ENCODE measurements at regions not wholly inside any gene's neighbourhood (a gene's known extent, or its start where the extent isn't known, plus 50 kb on each side); places are given as distances from the start of the nearest gene placed in this dataset.

DNA sequence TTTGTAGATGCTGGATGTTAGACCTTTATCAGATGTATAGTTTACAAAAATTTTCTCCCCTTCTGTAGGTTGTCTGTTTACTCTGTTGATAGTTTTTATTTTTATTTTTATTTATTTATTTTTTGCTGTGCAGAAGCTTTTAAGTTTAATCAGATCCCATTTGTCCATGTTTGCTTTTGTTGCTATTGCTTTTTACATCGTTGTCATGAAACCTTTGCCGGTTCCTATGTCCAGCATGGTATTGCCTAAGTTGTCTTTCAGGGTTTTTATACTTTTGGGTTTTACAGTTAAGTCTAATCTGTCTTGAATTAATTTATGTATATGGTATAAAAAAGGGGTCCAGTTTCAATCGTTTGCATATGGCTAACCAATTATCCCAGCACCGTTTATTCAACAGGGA, 819.5 kb downstream of the KCNT2 start:
- Histone ChIP-seq H3K36me3 (ENCODE audit: control insufficient read depth, insufficient read depth, low read length) (no peaks in the 10 kb centered on the region), H3K4me3 (ENCODE audit: insufficient read depth, low read depth, low read length, poor library complexity, severe bottlenecking) (no peak overlapping the region), H3K4me1 (ENCODE audit: control insufficient read depth, insufficient read depth, low read length, poor library complexity, severe bottlenecking) (no peaks in the 10 kb centered on the region), H3K27ac (ENCODE audit: insufficient read depth, low read length, poor library complexity, severe bottlenecking) (no peak overlapping the region), H3K27me3 (replicated peaks; ENCODE audit: control insufficient read depth, insufficient read depth, low read length, poor library complexity, severe bottlenecking) (no peaks in the 10 kb centered on the region), H3K9me3 (ENCODE audit: control insufficient read depth, low read length) (no peaks in the 10 kb centered on the region)
- DNase-seq, result no peak

- DNase-seq, result no peak
- H3K4me1 ChIP-seq (ENCODE audit: control insufficient read depth, insufficient read depth, low read length, poor library complexity, severe bottlenecking), result no peaks in the 10 kb centered on the region
- no peaks in the 10 kb centered on the region for H3K9me3 ChIP-seq (ENCODE audit: control insufficient read depth, low read length)
- no peaks in the 10 kb centered on the region for H3K27me3 ChIP-seq (replicated peaks; ENCODE audit: control insufficient read depth, insufficient read depth, low read length, poor library complexity, severe bottlenecking)
- H3K36me3 ChIP-seq (ENCODE audit: control insufficient read depth, insufficient read depth, low read length), result no peaks in the 10 kb centered on the region
- H3K27ac ChIP-seq (ENCODE audit: insufficient read depth, low read length, poor library complexity, severe bottlenecking), result no peak overlapping the region
- H3K4me3 ChIP-seq (ENCODE audit: insufficient read depth, low read depth, low read length, poor library complexity, severe bottlenecking), result no peak overlapping the region
Observed at GRCh38 chr1:195785830-195786229, 822.4 kb downstream of the KCNT2 start.

DNA sequence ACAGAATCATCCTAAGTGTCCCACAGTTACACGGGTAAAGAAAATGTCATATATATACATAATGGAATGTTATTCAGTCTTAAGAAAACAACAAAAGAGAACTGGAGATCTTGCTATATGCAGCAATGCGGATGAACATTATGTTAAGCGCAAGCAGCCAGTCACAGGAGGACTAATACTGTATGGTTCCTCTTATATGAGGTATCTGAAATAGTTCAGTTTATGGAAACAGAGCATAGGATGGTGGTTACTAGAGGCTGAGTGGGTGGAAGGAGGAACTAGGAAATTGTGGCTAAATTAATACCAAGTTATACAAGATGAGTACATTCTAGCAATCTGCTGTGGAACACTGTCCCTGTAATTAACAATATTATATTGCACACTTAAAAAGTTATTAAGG, 834.3 kb downstream of the KCNT2 start:
- H3K4me1 ChIP-seq (ENCODE audit: control insufficient read depth, insufficient read depth, low read length, poor library complexity, severe bottlenecking), result no peaks in the 10 kb centered on the region
- H3K27me3 ChIP-seq (replicated peaks; ENCODE audit: control insufficient read depth, insufficient read depth, low read length, poor library complexity, severe bottlenecking), result no peaks in the 10 kb centered on the region
- H3K27ac ChIP-seq (ENCODE audit: insufficient read depth, low read length, poor library complexity, severe bottlenecking), result no peak overlapping the region
- H3K36me3 ChIP-seq (ENCODE audit: control insufficient read depth, insufficient read depth, low read length), result no peaks in the 10 kb centered on the region
- H3K9me3 ChIP-seq (ENCODE audit: control insufficient read depth, low read length), result no peaks in the 10 kb centered on the region
- no peak overlapping the region for H3K4me3 ChIP-seq (ENCODE audit: insufficient read depth, low read depth, low read length, poor library complexity, severe bottlenecking)
- DNase-seq, result no peak

DNA sequence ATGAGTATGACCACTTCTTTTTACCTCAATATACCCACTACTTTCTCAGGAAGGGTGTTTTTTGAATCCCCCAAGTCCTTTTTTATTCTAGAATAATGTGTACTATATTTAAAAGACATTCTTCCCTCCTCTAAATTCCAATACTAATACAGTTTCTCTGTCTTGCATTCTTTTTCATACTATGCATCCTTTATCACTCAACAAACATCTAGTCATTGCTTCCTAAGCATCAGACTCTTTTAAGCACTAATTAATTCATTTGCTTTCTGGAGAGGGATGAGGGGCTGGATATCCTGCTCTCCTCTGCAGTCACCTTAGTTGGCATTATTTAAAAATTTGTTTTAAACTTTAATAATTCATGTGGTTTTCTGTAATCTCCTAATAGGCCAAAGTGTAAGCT, 838.8 kb downstream of the KCNT2 start:
- Histone ChIP-seq H3K36me3 (ENCODE audit: control insufficient read depth, insufficient read depth, low read length) (no peaks in the 10 kb centered on the region), H3K9me3 (ENCODE audit: control insufficient read depth, low read length) (no peaks in the 10 kb centered on the region), H3K27me3 (replicated peaks; ENCODE audit: control insufficient read depth, insufficient read depth, low read length, poor library complexity, severe bottlenecking) (no peaks in the 10 kb centered on the region), H3K4me3 (ENCODE audit: insufficient read depth, low read depth, low read length, poor library complexity, severe bottlenecking) (no peak overlapping the region), H3K4me1 (ENCODE audit: control insufficient read depth, insufficient read depth, low read length, poor library complexity, severe bottlenecking) (no peaks in the 10 kb centered on the region), H3K27ac (ENCODE audit: insufficient read depth, low read length, poor library complexity, severe bottlenecking) (no peak overlapping the region)
- no peak for DNase-seq

DNA sequence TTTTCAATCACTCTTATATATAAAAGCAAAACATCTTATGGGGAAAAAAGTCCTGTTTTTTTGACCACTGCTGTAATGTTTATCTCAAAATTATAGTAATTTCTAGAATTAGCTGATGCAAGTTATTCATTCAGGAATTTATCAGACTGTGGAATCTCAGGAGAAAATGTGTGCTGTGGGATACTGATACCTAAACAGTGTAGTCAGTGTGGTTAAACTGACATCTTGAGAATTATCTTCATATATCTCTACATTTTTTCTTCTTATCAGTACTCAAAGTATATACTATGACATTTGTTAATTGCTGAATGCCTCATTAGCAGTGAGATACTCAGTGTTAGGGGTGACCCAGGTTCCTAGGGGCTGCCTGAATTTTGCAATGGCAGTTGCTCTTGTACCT, 839.3 kb downstream of the KCNT2 start:
- Histone ChIP-seq H3K4me3 (ENCODE audit: insufficient read depth, low read depth, low read length, poor library complexity, severe bottlenecking) (no peak overlapping the region), H3K27me3 (replicated peaks; ENCODE audit: control insufficient read depth, insufficient read depth, low read length, poor library complexity, severe bottlenecking) (no peaks in the 10 kb centered on the region), H3K9me3 (ENCODE audit: control insufficient read depth, low read length) (no peaks in the 10 kb centered on the region), H3K27ac (ENCODE audit: insufficient read depth, low read length, poor library complexity, severe bottlenecking) (no peak overlapping the region), H3K36me3 (ENCODE audit: control insufficient read depth, insufficient read depth, low read length) (no peaks in the 10 kb centered on the region), H3K4me1 (ENCODE audit: control insufficient read depth, insufficient read depth, low read length, poor library complexity, severe bottlenecking) (no peaks in the 10 kb centered on the region)
- DNase-seq, result no peak

GRCh38 chr1:195768377-195768776, 839.9 kb downstream of the KCNT2 start:
- Histone ChIP-seq H3K36me3 (ENCODE audit: control insufficient read depth, insufficient read depth, low read length) (no peaks in the 10 kb centered on the region), H3K27me3 (replicated peaks; ENCODE audit: control insufficient read depth, insufficient read depth, low read length, poor library complexity, severe bottlenecking) (no peaks in the 10 kb centered on the region), H3K27ac (ENCODE audit: insufficient read depth, low read length, poor library complexity, severe bottlenecking) (no peak overlapping the region), H3K9me3 (ENCODE audit: control insufficient read depth, low read length) (no peaks in the 10 kb centered on the region), H3K4me3 (ENCODE audit: insufficient read depth, low read depth, low read length, poor library complexity, severe bottlenecking) (no peak overlapping the region), H3K4me1 (ENCODE audit: control insufficient read depth, insufficient read depth, low read length, poor library complexity, severe bottlenecking) (no peaks in the 10 kb centered on the region)
- no peak for DNase-seq

DNA sequence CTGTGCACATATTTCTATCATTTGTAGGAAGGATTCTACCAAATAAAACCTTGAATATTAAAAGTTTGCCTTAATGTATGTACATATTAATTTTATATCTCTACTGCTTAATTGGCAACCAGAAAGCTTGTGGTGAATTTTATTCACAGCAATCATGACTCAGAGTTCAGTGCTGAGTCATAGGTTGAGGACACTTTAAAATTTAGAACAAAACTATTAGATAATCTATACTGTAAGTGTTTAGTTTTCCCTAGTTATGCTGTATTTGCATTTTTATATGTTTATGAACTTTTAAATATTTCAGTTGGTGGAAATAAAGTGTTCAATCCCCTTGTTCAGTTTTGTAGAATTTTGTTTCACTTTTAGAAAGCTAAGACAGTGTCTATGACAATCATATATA, 841.5 kb downstream of the KCNT2 start:
- Histone ChIP-seq H3K27me3 (replicated peaks; ENCODE audit: control insufficient read depth, insufficient read depth, low read length, poor library complexity, severe bottlenecking) (no peaks in the 10 kb centered on the region), H3K27ac (ENCODE audit: insufficient read depth, low read length, poor library complexity, severe bottlenecking) (no peak overlapping the region), H3K36me3 (ENCODE audit: control insufficient read depth, insufficient read depth, low read length) (no peaks in the 10 kb centered on the region), H3K9me3 (ENCODE audit: control insufficient read depth, low read length) (no peaks in the 10 kb centered on the region), H3K4me3 (ENCODE audit: insufficient read depth, low read depth, low read length, poor library complexity, severe bottlenecking) (no peak overlapping the region), H3K4me1 (ENCODE audit: control insufficient read depth, insufficient read depth, low read length, poor library complexity, severe bottlenecking) (no peaks in the 10 kb centered on the region)
- no peak for DNase-seq

GRCh38 chr1:195765099-195765498, 843.1 kb downstream of the KCNT2 start:
- no peak overlapping the region for H3K27ac ChIP-seq (ENCODE audit: insufficient read depth, low read length, poor library complexity, severe bottlenecking)
- H3K36me3 ChIP-seq (ENCODE audit: control insufficient read depth, insufficient read depth, low read length), result no peaks in the 10 kb centered on the region
- DNase-seq, result no peak
- H3K9me3 ChIP-seq (ENCODE audit: control insufficient read depth, low read length), result no peaks in the 10 kb centered on the region
- no peaks in the 10 kb centered on the region for H3K27me3 ChIP-seq (replicated peaks; ENCODE audit: control insufficient read depth, insufficient read depth, low read length, poor library complexity, severe bottlenecking)
- no peaks in the 10 kb centered on the region for H3K4me1 ChIP-seq (ENCODE audit: control insufficient read depth, insufficient read depth, low read length, poor library complexity, severe bottlenecking)
- H3K4me3 ChIP-seq (ENCODE audit: insufficient read depth, low read depth, low read length, poor library complexity, severe bottlenecking), result no peak overlapping the region

DNA sequence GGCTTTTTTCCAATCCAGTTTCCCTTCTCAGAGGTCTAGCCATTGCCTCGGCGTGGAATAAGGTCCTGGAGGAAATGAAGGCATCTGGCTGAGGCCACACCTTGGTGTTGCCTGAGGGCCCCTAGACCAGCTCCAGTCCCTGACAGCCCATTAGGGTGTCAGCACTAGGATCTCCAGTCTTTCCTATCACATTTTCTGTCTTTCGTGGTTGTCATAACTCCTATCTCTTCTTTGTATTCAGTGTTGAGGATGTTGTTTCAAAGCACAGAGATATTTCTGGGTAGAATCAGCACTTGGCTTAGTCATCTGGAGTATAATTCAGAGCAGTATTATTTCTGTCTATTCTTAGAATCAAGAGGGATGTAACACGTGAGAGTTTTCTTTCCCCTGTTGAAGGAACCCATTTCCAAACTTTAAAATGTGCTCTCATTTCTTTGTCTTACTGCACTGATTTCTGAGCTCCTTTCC, 844.3 kb downstream of the KCNT2 start:
- Histone ChIP-seq H3K36me3 (ENCODE audit: control insufficient read depth, insufficient read depth, low read length) (no peaks in the 10 kb centered on the region), H3K27ac (ENCODE audit: insufficient read depth, low read length, poor library complexity, severe bottlenecking) (no peak overlapping the region), H3K9me3 (ENCODE audit: control insufficient read depth, low read length) (no peaks in the 10 kb centered on the region), H3K4me3 (ENCODE audit: insufficient read depth, low read depth, low read length, poor library complexity, severe bottlenecking) (no peak overlapping the region), H3K4me1 (ENCODE audit: control insufficient read depth, insufficient read depth, low read length, poor library complexity, severe bottlenecking) (no peaks in the 10 kb centered on the region), H3K27me3 (replicated peaks; ENCODE audit: control insufficient read depth, insufficient read depth, low read length, poor library complexity, severe bottlenecking) (no peaks in the 10 kb centered on the region)
- no peak for DNase-seq

DNA sequence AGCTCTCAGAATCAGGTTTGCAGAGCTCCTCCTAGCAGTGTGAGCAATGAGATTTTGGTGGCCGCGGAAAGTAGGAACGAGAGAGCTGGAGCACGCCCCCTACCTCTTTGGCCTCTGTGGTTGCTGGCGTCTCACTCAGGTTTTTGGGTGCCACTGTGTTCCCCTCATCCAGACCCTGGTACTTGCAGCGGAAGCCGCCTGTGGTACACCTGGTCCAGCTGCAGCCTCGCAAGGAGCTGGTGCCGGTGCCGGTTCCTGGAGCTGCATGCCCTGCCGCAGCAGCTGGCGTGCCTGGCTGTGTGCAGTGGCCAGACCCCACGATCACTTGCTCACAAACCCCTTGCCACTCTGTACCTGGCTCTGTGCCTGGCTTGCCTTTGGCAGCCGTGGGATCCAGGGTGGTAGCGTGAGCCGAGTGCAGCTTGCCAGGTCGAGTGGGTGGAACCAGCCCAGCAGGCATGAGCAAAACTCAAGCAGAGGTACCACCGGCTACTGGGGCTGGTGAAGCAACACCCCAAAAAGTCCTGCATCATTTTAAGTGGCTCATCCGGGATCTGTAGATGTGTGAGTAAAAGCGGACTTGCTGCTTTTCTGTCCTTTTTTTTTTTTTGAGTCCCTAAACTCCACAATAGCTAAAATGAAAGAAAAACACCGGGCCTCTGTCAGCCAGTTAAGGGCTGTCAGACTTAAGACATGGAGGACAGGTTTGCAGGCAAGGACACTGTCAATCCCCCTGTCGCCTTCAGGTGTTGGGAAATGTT, 844.9 kb downstream of the KCNT2 start:
- no peaks in the 10 kb centered on the region for H3K27me3 ChIP-seq (replicated peaks; ENCODE audit: control insufficient read depth, insufficient read depth, low read length, poor library complexity, severe bottlenecking)
- DNase-seq, result no peak
- no peaks in the 10 kb centered on the region for H3K9me3 ChIP-seq (ENCODE audit: control insufficient read depth, low read length)
- H3K4me1 ChIP-seq (ENCODE audit: control insufficient read depth, insufficient read depth, low read length, poor library complexity, severe bottlenecking), result no peaks in the 10 kb centered on the region
- H3K27ac ChIP-seq (ENCODE audit: insufficient read depth, low read length, poor library complexity, severe bottlenecking), result no peak overlapping the region
- no peaks in the 10 kb centered on the region for H3K36me3 ChIP-seq (ENCODE audit: control insufficient read depth, insufficient read depth, low read length)
- H3K4me3 ChIP-seq (ENCODE audit: insufficient read depth, low read depth, low read length, poor library complexity, severe bottlenecking), result no peak overlapping the region
